ENCODE measurements at regions not wholly inside any gene's neighbourhood (a gene's known extent, or its start where the extent isn't known, plus 50 kb on each side); places are given as distances from the start of the nearest gene placed in this dataset.
"Not testable (repeated sequence)": the region's sequence is repeated elsewhere in the genome, so short reads cannot be mapped to it uniquely, and the experiment has no call there.

- Mint-ChIP-seq H3K36me3 (no peaks in the 10 kb centered on the region), H3K9me3 (peaks cover 0 to 5% (median 3%) of the 10 kb centered on the region in 3 donors), H3K4me3 (no peak overlapping the region)
Measured at GRCh38 chr7:113763226-113763625, 155.6 kb downstream of the PPP1R3A start.

GRCh38 chr7:113756250-113756649 is 162.6 kb downstream of the PPP1R3A start:
- Mint-ChIP-seq H3K4me1 (no peaks in the 10 kb centered on the region), H3K4me3 (no peak overlapping the region), H3K27me3 (no peaks in the 10 kb centered on the region), H3K36me3 (no peaks in the 10 kb centered on the region), H3K27ac (no peak overlapping the region), H3K9me3 (peaks cover 0 to 5% (median 4%) of the 10 kb centered on the region in 3 donors)

More at GRCh38 chr7:113763226-113763625, 155.6 kb downstream of the PPP1R3A start:
- H3K27me3 Mint-ChIP-seq, result no peaks in the 10 kb centered on the region
- H3K4me1 Mint-ChIP-seq, result no peaks in the 10 kb centered on the region
- no peak overlapping the region for H3K27ac Mint-ChIP-seq

- Mint-ChIP-seq H3K4me1 (no peaks in the 10 kb centered on the region), H3K4me3 (no peak overlapping the region), H3K9me3 (peaks cover 0 to 5% (median 5%) of the 10 kb centered on the region in 3 donors), H3K36me3 (no peaks in the 10 kb centered on the region), H3K27ac (no peak overlapping the region), H3K27me3 (no peaks in the 10 kb centered on the region)
Measured at GRCh38 chr7:113752689-113753088, 166.1 kb downstream of the PPP1R3A start.

- H3K9me3 Mint-ChIP-seq, result peaks cover 0 to 5% (median 4%) of the 10 kb centered on the region in 3 donors
- H3K36me3 Mint-ChIP-seq, result no peaks in the 10 kb centered on the region
Measured at GRCh38 chr7:113752289-113752688, 166.5 kb downstream of the PPP1R3A start.

GRCh38 chr7:113751547-113751946 is 167.3 kb downstream of the PPP1R3A start:
- Mint-ChIP-seq H3K27me3 (no peaks in the 10 kb centered on the region), H3K27ac (no peak overlapping the region), H3K9me3 (peaks cover 0 to 3% (median 1%) of the 10 kb centered on the region in 3 donors), H3K36me3 (no peaks in the 10 kb centered on the region), H3K4me3 (no peak overlapping the region), H3K4me1 (no peaks in the 10 kb centered on the region)

More at GRCh38 chr7:113752289-113752688, 166.5 kb downstream of the PPP1R3A start:
- no peak overlapping the region for H3K4me3 Mint-ChIP-seq
- no peak overlapping the region for H3K27ac Mint-ChIP-seq
- H3K4me1 Mint-ChIP-seq, result no peaks in the 10 kb centered on the region
- no peaks in the 10 kb centered on the region for H3K27me3 Mint-ChIP-seq

GRCh38 chr7:113748385-113748784 is 170.4 kb downstream of the PPP1R3A start:
- not testable (repeated sequence) for H3K27me3 Mint-ChIP-seq, H3K4me3 Mint-ChIP-seq, H3K4me1 Mint-ChIP-seq, H3K36me3 Mint-ChIP-seq, H3K9me3 Mint-ChIP-seq, H3K27ac Mint-ChIP-seq

GRCh38 chr7:113742946-113743431 is 175.8 kb downstream of the PPP1R3A start:
- H3K4me1 Mint-ChIP-seq, H3K27me3 Mint-ChIP-seq, H3K27ac Mint-ChIP-seq, H3K36me3 Mint-ChIP-seq, H3K4me3 Mint-ChIP-seq, H3K9me3 Mint-ChIP-seq: not testable (repeated sequence)

GRCh38 chr7:113742377-113742776 is 176.4 kb downstream of the PPP1R3A start:
- no peaks in the 10 kb centered on the region for H3K36me3 Mint-ChIP-seq
- H3K27ac Mint-ChIP-seq, result no peak overlapping the region
- H3K4me1 Mint-ChIP-seq, result no peaks in the 10 kb centered on the region
- peaks cover 0 to 4% (median 3%) of the 10 kb centered on the region in 3 donors for H3K9me3 Mint-ChIP-seq
- no peak overlapping the region for H3K4me3 Mint-ChIP-seq
- no peaks in the 10 kb centered on the region for H3K27me3 Mint-ChIP-seq

GRCh38 chr7:113731571-113731970 is 187.2 kb downstream of the PPP1R3A start:
- Mint-ChIP-seq H3K27me3 (no peaks in the 10 kb centered on the region), H3K4me1 (no peaks in the 10 kb centered on the region), H3K9me3 (no peaks in the 10 kb centered on the region), H3K36me3 (no peaks in the 10 kb centered on the region), H3K27ac (no peak overlapping the region), H3K4me3 (no peak overlapping the region)

- Mint-ChIP-seq H3K9me3 (no peaks in the 10 kb centered on the region), H3K27me3 (no peaks in the 10 kb centered on the region), H3K4me3 (no peak overlapping the region), H3K4me1 (no peaks in the 10 kb centered on the region), H3K27ac (peak overlapping the region in 1 of 3 donors; percentile 15), H3K36me3 (no peaks in the 10 kb centered on the region)
Measured at GRCh38 chr7:113730309-113730955, 188.4 kb downstream of the PPP1R3A start.

- H3K9me3 Mint-ChIP-seq, result peaks cover 0 to 2% (median 0%) of the 10 kb centered on the region in 3 donors
- no peaks in the 10 kb centered on the region for H3K4me1 Mint-ChIP-seq
- H3K4me3 Mint-ChIP-seq, result no peak overlapping the region
- H3K36me3 Mint-ChIP-seq, result peaks cover 1% of the 10 kb centered on the region
- H3K27me3 Mint-ChIP-seq, result no peaks in the 10 kb centered on the region
- H3K27ac Mint-ChIP-seq, result no peak overlapping the region
Measured at GRCh38 chr7:113727486-113727885, 191.3 kb downstream of the PPP1R3A start.

- peaks cover 0 to 2% (median 0%) of the 10 kb centered on the region in 3 donors for H3K9me3 Mint-ChIP-seq
- no peak overlapping the region for H3K27ac Mint-ChIP-seq
- no peaks in the 10 kb centered on the region for H3K27me3 Mint-ChIP-seq
- H3K36me3 Mint-ChIP-seq, result peaks cover 1% of the 10 kb centered on the region
- no peaks in the 10 kb centered on the region for H3K4me1 Mint-ChIP-seq
- H3K4me3 Mint-ChIP-seq, result no peak overlapping the region
Measured at GRCh38 chr7:113722006-113722405, 196.8 kb downstream of the PPP1R3A start.

- no peaks in the 10 kb centered on the region for H3K4me1 Mint-ChIP-seq
- H3K9me3 Mint-ChIP-seq, result no peaks in the 10 kb centered on the region
Measured at GRCh38 chr7:113717739-113718138, 201.1 kb downstream of the PPP1R3A start.

GRCh38 chr7:113715981-113716856 is 202.6 kb downstream of the PPP1R3A start:
- H3K27me3 Mint-ChIP-seq, result no peaks in the 10 kb centered on the region
- no peak overlapping the region for H3K4me3 Mint-ChIP-seq
- H3K27ac Mint-ChIP-seq, result no peak overlapping the region
- H3K36me3 Mint-ChIP-seq, result no peaks in the 10 kb centered on the region
- no peaks in the 10 kb centered on the region for H3K4me1 Mint-ChIP-seq
- peaks cover 0 to 4% (median 0%) of the 10 kb centered on the region in 3 donors for H3K9me3 Mint-ChIP-seq

More at GRCh38 chr7:113717739-113718138, 201.1 kb downstream of the PPP1R3A start:
- Mint-ChIP-seq H3K36me3 (no peaks in the 10 kb centered on the region), H3K27ac (no peak overlapping the region), H3K4me3 (no peak overlapping the region), H3K27me3 (no peaks in the 10 kb centered on the region)

GRCh38 chr7:113715262-113715661 is 203.5 kb downstream of the PPP1R3A start:
- Mint-ChIP-seq H3K27ac (no peak overlapping the region), H3K4me1 (no peaks in the 10 kb centered on the region), H3K4me3 (no peak overlapping the region), H3K9me3 (peaks cover 0 to 4% (median 0%) of the 10 kb centered on the region in 3 donors), H3K27me3 (no peaks in the 10 kb centered on the region), H3K36me3 (no peaks in the 10 kb centered on the region)
